OCI-LY1 (cell line): ENCODE measurements at regions not wholly inside any gene's neighbourhood (a gene's known extent, or its start where the extent isn't known, plus 50 kb on each side); places are given as distances from the start of the nearest gene placed in this dataset.

Source experiments
- EZH2 ChIP-seq: fragments of 200-600 bp; sonication (generic), shearing (Covaris generic); IDR thresholded peaks from 2 replicates; pipeline ENCODE4 v1.8.0; 2017; ENCODE audit warnings: borderline replicate concordance, mixed run types, mild to moderate bottlenecking, antibody characterized with exemption, low read length, moderate library complexity, mixed read lengths
- TF ChIP-seq, protein P1 (sequence below): fragments of 200-600 bp; sonication (generic), shearing (Covaris generic); IDR thresholded peaks from 2 replicates; pipeline ENCODE4 v1.5.1; 2017; ENCODE audit warnings: mild to moderate bottlenecking, antibody characterized with exemption, low read length, moderate library complexity, mixed read lengths

DNA sequence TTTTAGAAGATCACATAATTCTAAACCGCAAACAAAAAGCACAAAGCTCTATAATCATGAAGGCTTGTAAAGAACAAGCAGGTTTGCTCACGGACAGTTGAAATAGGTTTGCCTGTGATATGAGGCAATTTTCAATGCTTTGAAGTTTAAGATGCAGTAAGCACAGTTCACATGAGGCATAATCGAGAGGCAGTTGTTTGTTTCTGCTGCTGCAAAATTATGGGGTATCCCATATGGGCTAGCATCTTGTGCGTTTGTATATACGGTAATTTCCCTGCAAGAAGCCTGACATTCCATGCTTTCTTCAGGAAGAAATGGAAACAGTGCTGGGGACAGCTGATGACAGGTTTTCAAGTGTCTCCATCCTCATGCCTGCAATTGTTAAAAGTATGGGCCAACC, 94.6 kb upstream of the MC3R start:
- TF ChIP-seq, protein P1, sequence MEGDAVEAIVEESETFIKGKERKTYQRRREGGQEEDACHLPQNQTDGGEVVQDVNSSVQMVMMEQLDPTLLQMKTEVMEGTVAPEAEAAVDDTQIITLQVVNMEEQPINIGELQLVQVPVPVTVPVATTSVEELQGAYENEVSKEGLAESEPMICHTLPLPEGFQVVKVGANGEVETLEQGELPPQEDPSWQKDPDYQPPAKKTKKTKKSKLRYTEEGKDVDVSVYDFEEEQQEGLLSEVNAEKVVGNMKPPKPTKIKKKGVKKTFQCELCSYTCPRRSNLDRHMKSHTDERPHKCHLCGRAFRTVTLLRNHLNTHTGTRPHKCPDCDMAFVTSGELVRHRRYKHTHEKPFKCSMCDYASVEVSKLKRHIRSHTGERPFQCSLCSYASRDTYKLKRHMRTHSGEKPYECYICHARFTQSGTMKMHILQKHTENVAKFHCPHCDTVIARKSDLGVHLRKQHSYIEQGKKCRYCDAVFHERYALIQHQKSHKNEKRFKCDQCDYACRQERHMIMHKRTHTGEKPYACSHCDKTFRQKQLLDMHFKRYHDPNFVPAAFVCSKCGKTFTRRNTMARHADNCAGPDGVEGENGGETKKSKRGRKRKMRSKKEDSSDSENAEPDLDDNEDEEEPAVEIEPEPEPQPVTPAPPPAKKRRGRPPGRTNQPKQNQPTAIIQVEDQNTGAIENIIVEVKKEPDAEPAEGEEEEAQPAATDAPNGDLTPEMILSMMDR = no peak
- TF ChIP-seq EZH2 = no peak
